BE2C (cell line): ENCODE measurements at regions not wholly inside any gene's neighbourhood (a gene's known extent, or its start where the extent isn't known, plus 50 kb on each side); places are given as distances from the start of the nearest gene placed in this dataset.

Experiments used
- DNase-seq: peaks from one replicate; pipeline ENCODE4 v3.0.0-alpha.2; 2020
- H3K27me3 ChIP-seq: fragments of 250-450 bp; sonication (Bioruptor Pico); 2 replicates; pipeline ENCODE4 v1.5.1; 2020; ENCODE audit warnings: mild to moderate bottlenecking
- H3K36me3 ChIP-seq: fragments of 250-450 bp; sonication (Bioruptor Pico); 2 replicates; pipeline ENCODE4 v1.5.1; 2020; ENCODE audit warnings: mild to moderate bottlenecking
- H3K4me1 ChIP-seq: fragments of 250-450 bp; sonication (Bioruptor Pico); 2 replicates; pipeline ENCODE4 v1.5.1; 2020
- H3K4me3 ChIP-seq: 2 replicates; pipeline ENCODE4 v1.5.1; 2011; ENCODE audit warnings: low read depth, low read length
- H3K9me3 ChIP-seq: fragments of 250-450 bp; sonication (Bioruptor Pico); 2 replicates; pipeline ENCODE4 v1.5.1; 2020
- TF ChIP-seq, protein P1 (sequence below): IDR thresholded peaks from 2 replicates; pipeline ENCODE4 v1.5.1; 2012; ENCODE audit warnings: mild to moderate bottlenecking, low read depth, low read length

DNA sequence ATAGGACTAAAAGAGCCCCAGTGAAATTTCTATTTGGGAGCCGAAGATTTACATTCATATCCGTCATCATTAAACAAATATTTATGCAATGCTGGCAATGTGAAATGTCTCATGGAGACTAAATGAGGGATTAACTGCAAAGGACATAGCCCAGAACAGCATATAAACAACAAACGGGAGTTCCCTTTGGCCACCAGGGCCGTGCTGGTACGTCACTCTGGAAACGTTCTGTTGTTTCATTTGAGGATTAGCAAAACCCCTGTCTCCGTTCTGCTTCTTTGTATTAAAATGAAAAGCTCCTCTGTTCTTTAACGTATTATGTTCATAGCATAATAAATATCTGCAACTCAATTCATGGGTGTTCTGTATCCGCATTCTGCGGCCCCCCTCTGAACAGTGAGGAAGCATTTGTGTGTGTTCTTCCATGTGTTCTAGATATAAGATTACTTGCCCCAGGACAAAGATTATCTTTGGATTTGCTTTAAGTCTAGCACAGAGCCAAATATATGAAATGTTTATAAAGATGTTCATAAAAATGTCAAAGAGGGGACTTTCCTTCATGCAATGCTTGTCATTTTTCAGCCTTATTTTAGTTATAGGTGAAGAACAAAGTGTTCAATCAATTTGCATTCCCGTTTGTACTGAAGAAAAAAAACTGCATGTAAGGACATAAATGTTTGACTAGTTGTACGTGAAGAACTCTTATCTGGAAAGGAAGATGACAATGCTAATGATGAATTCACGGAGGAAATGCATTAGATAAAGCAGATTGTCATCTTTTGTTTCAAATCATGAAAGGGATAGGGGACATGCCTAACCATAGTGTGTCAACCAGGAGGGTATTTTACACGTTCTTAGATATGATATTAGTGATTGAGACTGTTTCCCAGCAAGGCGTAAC is 90.0 kb upstream of the TNFAIP3 start:
- H3K4me3 ChIP-seq, result no peak overlapping the region
- H3K36me3 ChIP-seq, result no peaks in the 10 kb centered on the region
- H3K9me3 ChIP-seq, result no peaks in the 10 kb centered on the region
- no peak for DNase-seq
- no peaks in the 10 kb centered on the region for H3K27me3 ChIP-seq
- H3K4me1 ChIP-seq, result no peaks in the 10 kb centered on the region
- TF ChIP-seq, protein P1, sequence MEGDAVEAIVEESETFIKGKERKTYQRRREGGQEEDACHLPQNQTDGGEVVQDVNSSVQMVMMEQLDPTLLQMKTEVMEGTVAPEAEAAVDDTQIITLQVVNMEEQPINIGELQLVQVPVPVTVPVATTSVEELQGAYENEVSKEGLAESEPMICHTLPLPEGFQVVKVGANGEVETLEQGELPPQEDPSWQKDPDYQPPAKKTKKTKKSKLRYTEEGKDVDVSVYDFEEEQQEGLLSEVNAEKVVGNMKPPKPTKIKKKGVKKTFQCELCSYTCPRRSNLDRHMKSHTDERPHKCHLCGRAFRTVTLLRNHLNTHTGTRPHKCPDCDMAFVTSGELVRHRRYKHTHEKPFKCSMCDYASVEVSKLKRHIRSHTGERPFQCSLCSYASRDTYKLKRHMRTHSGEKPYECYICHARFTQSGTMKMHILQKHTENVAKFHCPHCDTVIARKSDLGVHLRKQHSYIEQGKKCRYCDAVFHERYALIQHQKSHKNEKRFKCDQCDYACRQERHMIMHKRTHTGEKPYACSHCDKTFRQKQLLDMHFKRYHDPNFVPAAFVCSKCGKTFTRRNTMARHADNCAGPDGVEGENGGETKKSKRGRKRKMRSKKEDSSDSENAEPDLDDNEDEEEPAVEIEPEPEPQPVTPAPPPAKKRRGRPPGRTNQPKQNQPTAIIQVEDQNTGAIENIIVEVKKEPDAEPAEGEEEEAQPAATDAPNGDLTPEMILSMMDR, result no peak

DNA sequence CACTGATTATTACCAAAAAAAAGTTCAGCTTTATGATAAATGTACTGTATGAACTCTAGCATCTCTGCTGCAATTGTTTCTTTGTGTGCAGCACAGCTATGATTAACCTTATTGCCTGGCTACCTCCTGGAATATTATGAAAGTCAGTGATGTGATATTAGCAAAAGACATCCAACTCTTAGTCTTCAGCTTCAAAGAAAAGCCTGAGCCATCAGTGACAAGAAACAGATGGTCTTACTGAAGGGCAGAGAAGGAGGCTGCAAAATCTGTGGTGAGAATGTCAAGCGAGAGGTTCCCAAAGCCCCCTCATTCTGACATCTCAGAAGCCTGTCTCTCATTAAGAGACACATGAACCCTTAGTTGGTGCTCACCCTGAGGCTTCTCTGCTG is 89.4 kb upstream of the TNFAIP3 start:
- Histone ChIP-seq H3K4me3 (no peak overlapping the region), H3K36me3 (no peaks in the 10 kb centered on the region), H3K27me3 (no peaks in the 10 kb centered on the region), H3K9me3 (no peaks in the 10 kb centered on the region), H3K4me1 (no peaks in the 10 kb centered on the region)
- no peak for DNase-seq
- TF ChIP-seq, protein P1, result no peak

DNA sequence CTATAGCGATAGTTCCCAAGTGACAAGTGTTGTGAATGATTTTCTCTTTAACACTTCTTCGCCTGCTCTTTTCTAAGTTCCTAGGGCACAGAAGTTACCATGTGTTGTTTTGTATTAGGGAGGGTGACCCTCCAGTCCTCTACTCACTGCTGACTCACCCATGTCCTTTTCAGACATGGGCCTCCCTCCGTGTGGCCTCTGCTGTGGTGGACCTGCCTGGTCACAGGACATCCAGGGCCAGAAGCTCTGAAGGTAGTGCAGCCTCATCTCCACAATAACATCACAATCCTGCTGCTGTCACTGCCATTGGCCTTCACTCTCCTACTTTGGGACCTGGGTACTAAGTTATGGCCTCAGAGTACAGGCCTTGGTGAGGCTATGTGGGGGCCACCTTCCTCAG is 87.1 kb upstream of the TNFAIP3 start:
- H3K36me3 ChIP-seq, result no peaks in the 10 kb centered on the region
- no peaks in the 10 kb centered on the region for H3K9me3 ChIP-seq
- TF ChIP-seq, protein P1, result no peak
- no peak for DNase-seq
- H3K27me3 ChIP-seq, result no peaks in the 10 kb centered on the region
- no peaks in the 10 kb centered on the region for H3K4me1 ChIP-seq
- no peak overlapping the region for H3K4me3 ChIP-seq

DNA sequence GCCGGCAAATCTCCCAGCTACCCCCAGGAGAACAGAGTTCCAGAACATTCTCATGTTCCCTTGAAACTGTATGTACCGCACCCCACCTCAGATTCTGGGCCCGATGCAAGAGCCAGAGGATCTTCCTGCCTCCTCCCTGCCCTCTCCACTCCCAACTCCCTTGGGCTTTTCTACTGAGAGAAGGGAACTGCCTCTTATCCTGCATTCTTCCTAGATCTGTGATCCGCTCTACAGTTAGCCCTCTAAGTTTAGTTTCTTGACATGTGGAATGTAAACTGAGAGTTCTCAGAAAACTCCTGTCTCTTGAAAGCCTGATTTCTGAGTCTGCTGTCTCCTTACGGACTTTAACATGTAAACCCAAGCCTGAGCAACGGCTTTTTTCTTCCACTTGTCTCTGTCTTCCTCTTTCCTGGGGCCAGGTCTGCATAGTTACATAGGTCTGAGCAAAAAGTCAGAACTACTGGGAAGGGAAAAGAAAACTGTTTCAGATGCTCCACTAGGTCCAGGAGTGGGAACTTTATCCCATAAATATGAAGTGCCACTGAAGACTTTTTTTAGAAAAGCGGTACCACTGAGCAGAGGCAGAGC is 86.5 kb upstream of the TNFAIP3 start:
- no peaks in the 10 kb centered on the region for H3K4me1 ChIP-seq
- no peaks in the 10 kb centered on the region for H3K36me3 ChIP-seq
- TF ChIP-seq, protein P1, result no peak
- H3K9me3 ChIP-seq, result no peaks in the 10 kb centered on the region
- no peak for DNase-seq
- H3K27me3 ChIP-seq, result no peaks in the 10 kb centered on the region
- no peak overlapping the region for H3K4me3 ChIP-seq

DNA sequence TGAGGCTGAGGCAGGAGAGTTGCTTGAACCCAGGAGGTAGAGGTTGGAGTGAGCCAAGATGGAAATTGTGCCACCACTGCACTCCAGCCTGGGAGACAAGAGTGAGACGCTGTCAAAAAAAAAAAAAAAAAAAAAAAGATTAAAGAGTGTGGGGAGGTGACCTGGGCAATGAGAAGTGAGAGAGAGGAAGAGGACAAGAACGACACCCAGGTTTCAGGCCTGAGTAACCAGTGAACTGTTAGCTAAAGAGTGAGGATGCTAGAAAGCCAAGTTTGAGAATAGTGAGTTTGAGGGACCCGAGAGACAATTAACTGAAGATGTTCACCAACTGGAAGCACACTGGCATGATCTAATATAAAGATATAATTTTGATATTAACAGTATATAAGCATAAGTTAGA is 85.4 kb upstream of the TNFAIP3 start:
- H3K36me3 ChIP-seq, result no peaks in the 10 kb centered on the region
- TF ChIP-seq, protein P1, result no peak
- H3K9me3 ChIP-seq, result no peaks in the 10 kb centered on the region
- no peaks in the 10 kb centered on the region for H3K4me1 ChIP-seq
- no peak for DNase-seq
- H3K4me3 ChIP-seq, result no peak overlapping the region
- H3K27me3 ChIP-seq, result no peaks in the 10 kb centered on the region
